Naive thymus-derived CD4-positive, alpha-beta T cell (primary cell): ENCODE measurements at regions not wholly inside any gene's neighbourhood (a gene's known extent, or its start where the extent isn't known, plus 50 kb on each side); places are given as distances from the start of the nearest gene placed in this dataset.
"Not testable (repeated sequence)": the region's sequence is repeated elsewhere in the genome, so short reads cannot be mapped to it uniquely, and the experiment has no call there.

ENCODE experiments used
- ATAC-seq: fragments of 150-1000 bp; cut with Tn5 transposase; 2 replicates; pipeline ENCODE4 v1.10.0; 2021; ENCODE audit warnings: mild to moderate bottlenecking, moderate library complexity
- CTCF ChIA-PET: fragments of 350-600 bp; sonication (Branson Sonifier 250); formaldehyde crosslinking; loops from one replicate; lab custom pipeline; 2021; ENCODE audit warnings: antibody characterized with exemption; lab: Charles Lee
- POLR2A ChIA-PET: fragments of 350-600 bp; sonication (Branson Sonifier 250); formaldehyde crosslinking; loops from one replicate; lab custom pipeline; 2021; ENCODE audit warnings: antibody characterized with exemption, inconsistent platforms; lab: Charles Lee
- DNase-seq, 9 donors: peaks; one replicate each; pipeline versions ENCODE4 v3.0.0 to v3.0.0-alpha.2; 2020 to 2022; ENCODE audit warnings: mixed read lengths in 1 of 9
- H3K27ac ChIP-seq: one replicate; pipeline ENCODE4 v1.7.0; 2013; ENCODE audit warnings: mild to moderate bottlenecking, low read depth, low read length, moderate library complexity
- H3K27me3 ChIP-seq, 2 donors: one replicate each; pipeline ENCODE4 v1.7.0; 2013; ENCODE audit warnings: low read length in 2 of 2, mild to moderate bottlenecking in 2 of 2, moderate library complexity in 2 of 2; ENCODE audit not compliant: control insufficient read depth in 2 of 2, insufficient read depth in 2 of 2
- H3K36me3 ChIP-seq, 3 experiments: 1 replicate in 2 of 3; 2 replicates in 1 of 3; pipeline ENCODE4 v1.7.0; 2013; ENCODE audit warnings: low read length in 3 of 3, mild to moderate bottlenecking in 3 of 3, moderate library complexity in 1 of 3; ENCODE audit not compliant: insufficient read depth in 3 of 3, control insufficient read depth in 2 of 3
- H3K4me1 ChIP-seq, 2 donors: one replicate each; pipeline ENCODE4 v1.7.0; 2013; ENCODE audit warnings: low read length in 2 of 2, mild to moderate bottlenecking in 2 of 2, moderate library complexity in 1 of 2; ENCODE audit not compliant: control insufficient read depth in 2 of 2, insufficient read depth in 2 of 2
- H3K4me3 ChIP-seq: 2 replicates; pipeline ENCODE4 v1.7.0; 2013; ENCODE audit warnings: mild to moderate bottlenecking, low read length
- H3K9me3 ChIP-seq, 3 experiments: 1 replicate in 2 of 3; 2 replicates in 1 of 3; pipeline ENCODE4 v1.7.0; 2013; ENCODE audit warnings: low read length in 3 of 3; ENCODE audit not compliant: control insufficient read depth in 2 of 3
- H3K27ac Mint-ChIP-seq, 9 donors: one replicate each; pipeline ENCODE4 v1.8.0; 2020 to 2022; ENCODE audit warnings: mixed read lengths in 9 of 9, mild to moderate bottlenecking in 8 of 9, moderate library complexity in 5 of 9, inconsistent platforms in 2 of 9
- H3K27me3 Mint-ChIP-seq, 5 donors: one replicate each; pipeline ENCODE4 v1.8.0; 2021 to 2022; ENCODE audit warnings: mixed read lengths in 5 of 5, mild to moderate bottlenecking in 1 of 5
- H3K36me3 Mint-ChIP-seq, 5 donors: one replicate each; pipeline ENCODE4 v1.8.0; 2020 to 2022; ENCODE audit warnings: mixed read lengths in 5 of 5, mild to moderate bottlenecking in 3 of 5, inconsistent platforms in 1 of 5
- H3K4me1 Mint-ChIP-seq, 7 donors: one replicate each; pipeline ENCODE4 v1.8.0; 2020 to 2022; ENCODE audit warnings: mixed read lengths in 7 of 7, mild to moderate bottlenecking in 3 of 7, inconsistent platforms in 1 of 7
- H3K4me3 Mint-ChIP-seq, 10 donors: one replicate each; pipeline ENCODE4 v1.8.0; 2020 to 2022; ENCODE audit warnings: mild to moderate bottlenecking in 10 of 10, mixed read lengths in 10 of 10, moderate library complexity in 6 of 10, inconsistent platforms in 2 of 10
- H3K9me3 Mint-ChIP-seq, 11 donors: one replicate each; pipeline ENCODE4 v1.8.0; 2020 to 2022; ENCODE audit warnings: mixed read lengths in 11 of 11, mild to moderate bottlenecking in 4 of 11, inconsistent platforms in 1 of 11, moderate library complexity in 1 of 11
- intact Hi-C, 2 donors: fragments of 100-400 bp; cut with micrococcal nuclease; formaldehyde crosslinking; loops; one replicate each; pipeline ENCODE4 v1.15.1; 2023

- intact Hi-C loops = no loop called here
- DNase-seq = no peak
- ChIA-PET POLR2A (no interaction called here), CTCF (no interaction called here)
- Histone ChIP-seq H3K27me3 (no peaks in the 10 kb centered on the region), H3K9me3 (no peaks in the 10 kb centered on the region), H3K4me3 (no peak overlapping the region), H3K36me3 (no peaks in the 10 kb centered on the region), H3K4me1 (no peaks in the 10 kb centered on the region), H3K27ac (no peak overlapping the region)
- Mint-ChIP-seq H3K9me3 (peaks cover 0 to 5% (median 0%) of the 10 kb centered on the region in 11 donors), H3K27ac (no peak overlapping the region), H3K4me1 (peaks cover 0 to 2% (median 0%) of the 10 kb centered on the region in 7 donors), H3K27me3 (no peaks in the 10 kb centered on the region), H3K4me3 (no peak overlapping the region), H3K36me3 (no peaks in the 10 kb centered on the region)
- ATAC-seq = no peak
These were observed 318.7 kb downstream of the RFPL4B start for GRCh38 chr6:112665815-112666214.

GRCh38 chr6:112667427-112667826, 320.3 kb downstream of the RFPL4B start:
- H3K9me3 Mint-ChIP-seq = peaks cover 0 to 9% (median 0%) of the 10 kb centered on the region in 11 donors
- DNase-seq = no peak
- Histone ChIP-seq H3K4me3 (no peak overlapping the region), H3K4me1 (no peaks in the 10 kb centered on the region), H3K9me3 (no peaks in the 10 kb centered on the region), H3K36me3 (no peaks in the 10 kb centered on the region), H3K27ac (no peak overlapping the region), H3K27me3 (no peaks in the 10 kb centered on the region)
- H3K4me1 Mint-ChIP-seq = peaks cover 0 to 2% (median 0%) of the 10 kb centered on the region in 7 donors
- ChIA-PET CTCF (no interaction called here), POLR2A (no interaction called here)
- no peak overlapping the region for H3K4me3 Mint-ChIP-seq
- no peaks in the 10 kb centered on the region for H3K36me3 Mint-ChIP-seq
- H3K27ac Mint-ChIP-seq = no peak overlapping the region
- no peaks in the 10 kb centered on the region for H3K27me3 Mint-ChIP-seq
- no peak for ATAC-seq
- intact Hi-C loops = no loop called here

- intact Hi-C loops = no loop called here
- Mint-ChIP-seq H3K9me3 (peaks cover 0 to 7% (median 2%) of the 10 kb centered on the region in 11 donors), H3K27ac (no peak overlapping the region)
These were observed 333.0 kb downstream of the RFPL4B start for GRCh38 chr6:112680091-112680490.

GRCh38 chr6:112682071-112682470, 334.9 kb downstream of the RFPL4B start:
- H3K4me3 Mint-ChIP-seq = no peak overlapping the region
- Histone ChIP-seq H3K36me3 (no peaks in the 10 kb centered on the region), H3K27ac (no peak overlapping the region), H3K27me3 (no peaks in the 10 kb centered on the region), H3K9me3 (no peaks in the 10 kb centered on the region), H3K4me1 (no peaks in the 10 kb centered on the region), H3K4me3 (no peak overlapping the region)
- H3K4me1 Mint-ChIP-seq = no peaks in the 10 kb centered on the region
- ATAC-seq (no peak), DNase-seq (no peak)
- intact Hi-C loops = no loop called here
- CTCF ChIA-PET = no interaction called here
- peaks cover 0 to 5% (median 0%) of the 10 kb centered on the region in 11 donors for H3K9me3 Mint-ChIP-seq
- H3K36me3 Mint-ChIP-seq = no peaks in the 10 kb centered on the region
- H3K27ac Mint-ChIP-seq = no peak overlapping the region
- POLR2A ChIA-PET = no interaction called here
- no peaks in the 10 kb centered on the region for H3K27me3 Mint-ChIP-seq

More at GRCh38 chr6:112680091-112680490, 333.0 kb downstream of the RFPL4B start:
- ChIA-PET POLR2A (no interaction called here), CTCF (no interaction called here)
- no peaks in the 10 kb centered on the region for H3K27me3 Mint-ChIP-seq
- no peak overlapping the region for H3K4me3 Mint-ChIP-seq
- Histone ChIP-seq H3K27ac (no peak overlapping the region), H3K36me3 (no peaks in the 10 kb centered on the region), H3K27me3 (no peaks in the 10 kb centered on the region), H3K9me3 (no peaks in the 10 kb centered on the region), H3K4me3 (no peak overlapping the region), H3K4me1 (no peaks in the 10 kb centered on the region)
- no peaks in the 10 kb centered on the region for H3K4me1 Mint-ChIP-seq
- ATAC-seq (no peak), DNase-seq (no peak)
- no peaks in the 10 kb centered on the region for H3K36me3 Mint-ChIP-seq

GRCh38 chr6:112683106-112683505, 336.0 kb downstream of the RFPL4B start:
- Mint-ChIP-seq H3K4me1 (no peaks in the 10 kb centered on the region), H3K27me3 (no peaks in the 10 kb centered on the region), H3K9me3 (peaks cover 0 to 5% (median 0%) of the 10 kb centered on the region in 11 donors), H3K4me3 (no peak overlapping the region), H3K27ac (no peak overlapping the region), H3K36me3 (no peaks in the 10 kb centered on the region)
- H3K9me3 ChIP-seq = no peaks in the 10 kb centered on the region
- ChIA-PET CTCF (no interaction called here), POLR2A (no interaction called here)
- no peaks in the 10 kb centered on the region for H3K27me3 ChIP-seq
- intact Hi-C loops = no loop called here
- H3K27ac ChIP-seq = no peak overlapping the region
- DNase-seq (no peak), ATAC-seq (no peak)
- H3K36me3 ChIP-seq = no peaks in the 10 kb centered on the region
- H3K4me3 ChIP-seq = no peak overlapping the region
- no peaks in the 10 kb centered on the region for H3K4me1 ChIP-seq

GRCh38 chr6:112683926-112684325, 336.8 kb downstream of the RFPL4B start:
- H3K4me1 Mint-ChIP-seq = peaks cover 0 to 6% (median 0%) of the 10 kb centered on the region in 7 donors
- intact Hi-C loops = no loop called here
- H3K27me3 Mint-ChIP-seq = no peaks in the 10 kb centered on the region
- H3K36me3 Mint-ChIP-seq = no peaks in the 10 kb centered on the region
- no peaks in the 10 kb centered on the region for H3K4me1 ChIP-seq
- H3K4me3 ChIP-seq = no peak overlapping the region
- POLR2A ChIA-PET = no interaction called here
- no peaks in the 10 kb centered on the region for H3K36me3 ChIP-seq
- no peak for ATAC-seq
- no peak overlapping the region for H3K4me3 Mint-ChIP-seq
- H3K27ac ChIP-seq = no peak overlapping the region
- CTCF ChIA-PET = no interaction called here
- DNase-seq = no peak
- peaks cover 0 to 5% (median 0%) of the 10 kb centered on the region in 11 donors for H3K9me3 Mint-ChIP-seq
- no peaks in the 10 kb centered on the region for H3K9me3 ChIP-seq
- H3K27ac Mint-ChIP-seq = no peak overlapping the region
- no peaks in the 10 kb centered on the region for H3K27me3 ChIP-seq

- POLR2A ChIA-PET, H3K9me3 ChIP-seq, H3K27me3 Mint-ChIP-seq, ATAC-seq, intact Hi-C loops, H3K27ac ChIP-seq, H3K4me1 ChIP-seq, H3K27me3 ChIP-seq, H3K36me3 Mint-ChIP-seq, H3K4me1 Mint-ChIP-seq, H3K27ac Mint-ChIP-seq, H3K36me3 ChIP-seq, H3K4me3 Mint-ChIP-seq, DNase-seq, H3K4me3 ChIP-seq, H3K9me3 Mint-ChIP-seq, CTCF ChIA-PET: not testable (repeated sequence)
These were observed 338.5 kb downstream of the RFPL4B start for GRCh38 chr6:112685521-112686220.
